Body of pancreas (tissue), 4 donors: ENCODE measurements at regions not wholly inside any gene's neighbourhood (a gene's known extent, or its start where the extent isn't known, plus 50 kb on each side); places are given as distances from the start of the nearest gene placed in this dataset.

Experiments
- ATAC-seq: fragments of 150-250 bp; one replicate; pipeline ENCODE4 v1.9.1; 2016
- DNase-seq, 4 donors: peaks; one replicate each; pipeline ENCODE4 v3.0.0-alpha.2; 2019
- H3K27ac ChIP-seq, 4 donors: fragments of 200-600 bp; sonication (generic); 1 replicate in 3 of 4; 2 replicates in 1 of 4; pipeline versions ENCODE4 v1.5.1 to v1.6.1; 2016 to 2019; ENCODE audit warnings: mild to moderate bottlenecking in 1 of 4, mixed read lengths in 1 of 4, moderate library complexity in 1 of 4
- H3K27me3 ChIP-seq, 2 donors: fragments of 200-600 bp; sonication (generic); one replicate each; pipeline ENCODE4 v1.6.0; 2016; ENCODE audit warnings: mild to moderate bottlenecking in 1 of 2
- H3K36me3 ChIP-seq, 2 donors: fragments of 200-600 bp; sonication (generic); replicated peaks in 1 of 2; 2 replicates each; pipeline ENCODE4 v1.5.1; 2016; ENCODE audit warnings: low read depth in 2 of 2; ENCODE audit not compliant: insufficient read depth in 1 of 2
- H3K4me1 ChIP-seq: fragments of 200-600 bp; sonication (generic); one replicate; pipeline ENCODE4 v1.6.0; 2016
- H3K4me3 ChIP-seq, 2 donors: fragments of 200-600 bp; sonication (generic); 1 replicate in 1 of 2; 2 replicates in 1 of 2; pipeline ENCODE4 v1.5.1; 2016 to 2019
- H3K9me3 ChIP-seq, 3 donors: fragments of 200-600 bp; sonication (generic); 1 replicate in 2 of 3; 2 replicates in 1 of 3; pipeline ENCODE4 v1.5.1; 2016
- CTCF ChIP-seq, 7 experiments: fragments of 450-650 bp in 4 of 7; fragments of 200-600 bp in 3 of 7; sonication (generic) in 3 of 7; IDR thresholded peaks; one replicate each; pipeline ENCODE4 v1.5.1; 2016 to 2019; ENCODE audit warnings: antibody characterized with exemption in 7 of 7
- POLR2A ChIP-seq, 3 donors: fragments of 450-650 bp; IDR thresholded peaks; one replicate each; pipeline ENCODE4 v1.6.1; 2016; ENCODE audit warnings: antibody characterized with exemption in 3 of 3, mild to moderate bottlenecking in 2 of 3
- WGBS, 2 donors: methylation state at CpG; one replicate each; pipeline ENCODE4 v1.1.5; 2017; 5-methylcytosine and 5-hydroxymethylcytosine counted together
- intact Hi-C: fragments of 100-400 bp; cut with DNase I; formaldehyde crosslinking; loops from one replicate; pipeline ENCODE4 v1.15.1; 2023

- no peak for TF ChIP-seq POLR2A (IDR thresholded peaks at IDR 0.05)
- TF ChIP-seq CTCF (IDR thresholded peaks at IDR 0.05): no peak
- no peak for ATAC-seq
- H3K4me3 ChIP-seq: no peak overlapping the region
- H3K27ac ChIP-seq: no peak overlapping the region
- 51 to 54% methylated on average over 3 of the region's 3 CpGs for WGBS, 2 donors
- H3K4me1 ChIP-seq: no peaks in the 10 kb centered on the region
- H3K9me3 ChIP-seq: no peaks in the 10 kb centered on the region
- no peaks in the 10 kb centered on the region for H3K27me3 ChIP-seq
- no peak for DNase-seq
- intact Hi-C loops: no loop called here
- no peaks in the 10 kb centered on the region for H3K36me3 ChIP-seq
These were observed 221.2 kb downstream of the TRPC6 start for GRCh38 chr11:101362643-101363042.

DNA sequence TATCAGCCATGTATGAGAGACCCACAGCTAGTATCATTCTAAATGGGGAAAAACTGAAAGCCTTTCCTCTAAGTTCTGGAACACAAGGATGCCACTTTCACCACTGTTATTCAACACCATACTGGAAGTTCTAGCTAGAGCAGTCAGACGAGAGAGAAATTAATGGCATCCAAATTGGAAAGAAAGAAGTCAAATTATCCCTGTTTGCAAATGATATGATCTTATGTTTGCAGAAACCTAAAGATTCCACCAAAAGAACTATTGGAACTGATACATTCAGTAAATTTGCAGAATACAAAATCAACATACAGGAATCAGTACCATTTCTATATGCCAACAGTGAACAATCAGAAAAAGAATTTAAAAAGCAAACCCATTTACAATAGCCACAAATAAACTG is 226.0 kb downstream of the TRPC6 start:
- TF ChIP-seq POLR2A (IDR thresholded peaks at IDR 0.05) (no peak), CTCF (IDR thresholded peaks at IDR 0.05) (no peak)
- Histone ChIP-seq H3K9me3 (no peaks in the 10 kb centered on the region), H3K36me3 (no peaks in the 10 kb centered on the region), H3K27me3 (no peaks in the 10 kb centered on the region), H3K27ac (no peak overlapping the region), H3K4me3 (no peak overlapping the region), H3K4me1 (no peaks in the 10 kb centered on the region)
- intact Hi-C loops: no loop called here
- ATAC-seq: no peak
- no peak for DNase-seq
- 32 to 40% methylated on average over 1 of the region's 1 CpG for WGBS, 2 donors

- DNase-seq: no peak
- Histone ChIP-seq H3K27me3 (no peaks in the 10 kb centered on the region), H3K36me3 (no peaks in the 10 kb centered on the region), H3K9me3 (no peaks in the 10 kb centered on the region), H3K4me3 (no peak overlapping the region), H3K4me1 (no peaks in the 10 kb centered on the region), H3K27ac (no peak overlapping the region)
- intact Hi-C loops: no loop called here
- no peak for ATAC-seq
- TF ChIP-seq POLR2A (IDR thresholded peaks at IDR 0.05): no peak
- TF ChIP-seq CTCF (IDR thresholded peaks at IDR 0.05): no peak
- 66 to 76% methylated on average over 4 of the region's 4 CpGs for WGBS, 2 donors
These were observed 225.2 kb upstream of the PGR start for GRCh38 chr11:101354801-101355200.

DNA sequence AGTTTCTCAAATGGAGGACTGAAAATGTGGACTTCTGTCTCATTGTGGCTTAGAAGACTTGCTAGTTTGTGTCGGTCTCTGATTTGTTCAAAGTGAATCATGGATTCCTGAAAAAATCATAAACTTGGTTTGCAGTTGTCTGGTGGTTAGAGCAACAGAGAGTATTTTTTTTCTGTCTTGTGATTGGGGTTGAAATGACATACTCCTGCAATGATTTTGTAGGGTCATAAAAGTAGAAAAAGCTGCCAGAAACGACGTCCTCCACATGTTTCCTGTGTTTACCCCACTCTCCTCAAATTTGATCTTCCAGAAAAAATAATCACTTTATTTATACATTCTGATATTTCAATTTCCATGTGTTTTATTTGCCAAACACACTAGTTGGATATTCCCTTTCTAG is 219.2 kb upstream of the PGR start:
- H3K27me3 ChIP-seq: no peaks in the 10 kb centered on the region
- 39 to 41% methylated on average over 3 of the region's 3 CpGs for WGBS, 2 donors
- H3K9me3 ChIP-seq: no peaks in the 10 kb centered on the region
- no peaks in the 10 kb centered on the region for H3K36me3 ChIP-seq
- ATAC-seq: no peak
- intact Hi-C loops: no loop called here
- H3K27ac ChIP-seq: no peak overlapping the region
- DNase-seq: no peak
- H3K4me3 ChIP-seq: no peak overlapping the region
- TF ChIP-seq CTCF (IDR thresholded peaks at IDR 0.05) (no peak), POLR2A (IDR thresholded peaks at IDR 0.05) (no peak)
- H3K4me1 ChIP-seq: no peaks in the 10 kb centered on the region

DNA sequence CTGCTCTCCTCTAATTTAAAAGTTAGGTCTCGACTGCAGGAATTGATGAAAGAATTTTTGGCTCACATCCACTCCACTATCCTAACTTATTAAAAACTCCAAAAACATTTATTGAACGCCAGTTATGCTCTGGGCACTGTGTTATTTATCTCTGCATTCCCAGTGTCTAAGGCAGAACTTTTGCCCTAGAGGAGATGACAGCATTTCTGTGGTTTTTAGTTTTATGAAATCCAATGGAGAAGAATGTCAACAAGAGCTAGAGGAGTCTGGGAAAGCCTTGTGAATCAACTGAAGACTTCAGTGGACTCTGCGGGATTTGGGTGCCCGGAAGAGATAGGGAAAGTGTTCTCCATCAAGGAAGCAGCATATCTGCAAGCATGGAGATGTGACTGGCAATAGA is 217.0 kb upstream of the PGR start:
- WGBS, 2 donors: 38 to 41% methylated on average over 4 of the region's 4 CpGs
- intact Hi-C loops: no loop called here
- DNase-seq: no peak

More for the DNA sequence above, 217.0 kb upstream of the PGR start:
- ATAC-seq: no peak
- Histone ChIP-seq H3K9me3 (no peaks in the 10 kb centered on the region), H3K4me1 (no peaks in the 10 kb centered on the region), H3K36me3 (no peaks in the 10 kb centered on the region), H3K27ac (no peak overlapping the region), H3K4me3 (no peak overlapping the region), H3K27me3 (no peaks in the 10 kb centered on the region)
- no peak for TF ChIP-seq POLR2A (IDR thresholded peaks at IDR 0.05)
- TF ChIP-seq CTCF (IDR thresholded peaks at IDR 0.05): no peak
